ENCODE measurements at regions not wholly inside any gene's neighbourhood (a gene's known extent, or its start where the extent isn't known, plus 50 kb on each side); places are given as distances from the start of the nearest gene placed in this dataset.

GRCh38 chr6:122082370-122082769 is 317.1 kb upstream of the HSF2 start:
- no peak for TF ChIP-seq POLR2A (IDR thresholded peaks at IDR 0.05)
- TF ChIP-seq CTCF (IDR thresholded peaks at IDR 0.05) = no peak
- TF ChIP-seq EP300 (IDR thresholded peaks at IDR 0.05) = no peak
- H3K4me3 ChIP-seq = no peak overlapping the region
- 90 to 91% methylated on average over 13 of the region's 13 CpGs for WGBS, 2 donors
- no peaks in the 10 kb centered on the region for H3K27me3 ChIP-seq
- H3K27ac ChIP-seq = no peak overlapping the region
- no peak for DNase-seq (ENCODE audit: low spot score in 2 of 2)
- no peaks in the 10 kb centered on the region for H3K36me3 ChIP-seq
- no peaks in the 10 kb centered on the region for H3K4me1 ChIP-seq
- no peaks in the 10 kb centered on the region for H3K9me3 ChIP-seq

GRCh38 chr6:122092366-122092765 is 307.1 kb upstream of the HSF2 start:
- Histone ChIP-seq H3K36me3 (no peaks in the 10 kb centered on the region), H3K27me3 (no peaks in the 10 kb centered on the region), H3K4me3 (no peak overlapping the region), H3K4me1 (no peaks in the 10 kb centered on the region), H3K27ac (no peak overlapping the region), H3K9me3 (no peaks in the 10 kb centered on the region)
- TF ChIP-seq EP300 (IDR thresholded peaks at IDR 0.05) = no peak
- TF ChIP-seq CTCF (IDR thresholded peaks at IDR 0.05) = no peak
- TF ChIP-seq POLR2A (IDR thresholded peaks at IDR 0.05) = no peak
- 90 to 92% methylated on average over 1 of the region's 1 CpG for WGBS, 2 donors
- no peak for DNase-seq (ENCODE audit: low spot score in 2 of 2)

- no peaks in the 10 kb centered on the region for H3K36me3 ChIP-seq
- no peaks in the 10 kb centered on the region for H3K9me3 ChIP-seq
- TF ChIP-seq CTCF (IDR thresholded peaks at IDR 0.05) (no peak), POLR2A (IDR thresholded peaks at IDR 0.05) (no peak), EP300 (IDR thresholded peaks at IDR 0.05) (no peak)
- H3K27me3 ChIP-seq = no peaks in the 10 kb centered on the region
- H3K4me1 ChIP-seq = no peaks in the 10 kb centered on the region
- H3K27ac ChIP-seq = no peak overlapping the region
- no peak overlapping the region for H3K4me3 ChIP-seq
- no peak for DNase-seq (ENCODE audit: low spot score in 2 of 2)
- WGBS, 2 donors = 65 to 71% methylated on average over 4 of the region's 4 CpGs
Measured at GRCh38 chr6:122098201-122098678, 301.2 kb upstream of the HSF2 start.

GRCh38 chr6:122102026-122102425 is 297.4 kb upstream of the HSF2 start:
- Histone ChIP-seq H3K27me3 (no peaks in the 10 kb centered on the region), H3K36me3 (no peaks in the 10 kb centered on the region), H3K9me3 (no peaks in the 10 kb centered on the region), H3K4me3 (no peak overlapping the region), H3K27ac (no peak overlapping the region), H3K4me1 (no peaks in the 10 kb centered on the region)
- 89 to 90% methylated on average over 3 of the region's 3 CpGs for WGBS, 2 donors
- no peak for TF ChIP-seq POLR2A (IDR thresholded peaks at IDR 0.05)
- TF ChIP-seq EP300 (IDR thresholded peaks at IDR 0.05) = no peak
- TF ChIP-seq CTCF (IDR thresholded peaks at IDR 0.05) = no peak
- no peak for DNase-seq (ENCODE audit: low spot score in 2 of 2)

GRCh38 chr6:122107256-122107852 is 292.1 kb upstream of the HSF2 start:
- no peak for DNase-seq (ENCODE audit: low spot score in 2 of 2)
- TF ChIP-seq CTCF (IDR thresholded peaks at IDR 0.05) (no peak), EP300 (IDR thresholded peaks at IDR 0.05) (no peak), POLR2A (IDR thresholded peaks at IDR 0.05) (no peak)
- 80 to 89% methylated on average over 3 of the region's 3 CpGs for WGBS, 2 donors
- no peaks in the 10 kb centered on the region for H3K27me3 ChIP-seq
- peaks cover 0 to 13% (median 1%) of the 10 kb centered on the region in 4 donors for H3K4me1 ChIP-seq
- no peak overlapping the region for H3K27ac ChIP-seq
- H3K36me3 ChIP-seq = no peaks in the 10 kb centered on the region
- H3K9me3 ChIP-seq = no peaks in the 10 kb centered on the region
- no peak overlapping the region for H3K4me3 ChIP-seq

Data from tibial nerve (tissue), 4 donors.